HG03439 (cell line): ENCODE measurements at regions not wholly inside any gene's neighbourhood (a gene's known extent, or its start where the extent isn't known, plus 50 kb on each side); places are given as distances from the start of the nearest gene placed in this dataset.
A peak's percentile ranks its signal among the peaks of the same experiment; 100 is the strongest.
"Not testable (repeated sequence)": the region's sequence is repeated elsewhere in the genome, so short reads cannot be mapped to it uniquely, and the experiment has no call there.

Source experiments
- ATAC-seq: cut with Tn5 transposase; IDR thresholded peaks from one replicate; pipeline ENCODE4 v1.9.1; 2021; ENCODE audit warnings: mild to moderate bottlenecking, moderate library complexity; ENCODE audit not compliant: unreplicated experiment

GRCh38 chr2:186348200-186348599, 137.9 kb upstream of the ZC3H15 start:
- ATAC-seq: no peak

GRCh38 chr2:186349508-186349907, 136.6 kb upstream of the ZC3H15 start:
- ATAC-seq: no peak

- ATAC-seq: not testable (repeated sequence)
Observed at GRCh38 chr2:186354160-186354559, 131.9 kb upstream of the ZC3H15 start.

GRCh38 chr2:186365406-186365805, 120.7 kb upstream of the ZC3H15 start:
- ATAC-seq: no peak

- no peak for ATAC-seq
Observed at GRCh38 chr2:186379052-186379451, 107.0 kb upstream of the ZC3H15 start.

GRCh38 chr2:186380805-186381204, 105.3 kb upstream of the ZC3H15 start:
- ATAC-seq: no peak

- no peak for ATAC-seq
Observed at GRCh38 chr2:186381573-186381972, 104.5 kb upstream of the ZC3H15 start.

GRCh38 chr2:186382932-186383331, 103.1 kb upstream of the ZC3H15 start:
- no peak for ATAC-seq

GRCh38 chr2:186384226-186384625, 101.8 kb upstream of the ZC3H15 start:
- ATAC-seq: no peak

- not testable (repeated sequence) for ATAC-seq
Observed at GRCh38 chr2:186385638-186386201, 100.3 kb upstream of the ZC3H15 start.

GRCh38 chr2:186399082-186399644, 86.9 kb upstream of the ZC3H15 start:
- ATAC-seq: no peak

- no peak for ATAC-seq
Observed at GRCh38 chr2:186405842-186406241, 80.2 kb upstream of the ZC3H15 start.

- no peak for ATAC-seq
Observed at GRCh38 chr2:186407611-186408010, 78.4 kb upstream of the ZC3H15 start.

- no peak for ATAC-seq
Observed at GRCh38 chr2:186410802-186411201, 75.3 kb upstream of the ZC3H15 start.

- ATAC-seq: no peak
Observed at GRCh38 chr2:186422226-186422625, 63.8 kb upstream of the ZC3H15 start.

- no peak for ATAC-seq
Observed at GRCh38 chr2:186423481-186423880, 62.6 kb upstream of the ZC3H15 start.

- no peak for ATAC-seq
Observed at GRCh38 chr2:186424265-186424664, 61.8 kb upstream of the ZC3H15 start.

GRCh38 chr2:186425576-186425975, 60.5 kb upstream of the ZC3H15 start:
- no peak for ATAC-seq

- ATAC-seq: peak; percentile 81
Observed at GRCh38 chr2:186426153-186427016, 59.7 kb upstream of the ZC3H15 start.

- peak; percentile 38 for ATAC-seq
Observed at GRCh38 chr2:186427017-186427350, 59.1 kb upstream of the ZC3H15 start.

GRCh38 chr2:186427970-186428369, 58.1 kb upstream of the ZC3H15 start:
- no peak for ATAC-seq

- no peak for ATAC-seq
Observed at GRCh38 chr2:186429104-186429503, 57.0 kb upstream of the ZC3H15 start.
